T-helper 9 cell (primary cell): ENCODE measurements at regions not wholly inside any gene's neighbourhood (a gene's known extent, or its start where the extent isn't known, plus 50 kb on each side); places are given as distances from the start of the nearest gene placed in this dataset.

ENCODE experiments used
- DNase-seq: peaks from one replicate; pipeline ENCODE4 v3.0.0-alpha.2; 2020

DNA sequence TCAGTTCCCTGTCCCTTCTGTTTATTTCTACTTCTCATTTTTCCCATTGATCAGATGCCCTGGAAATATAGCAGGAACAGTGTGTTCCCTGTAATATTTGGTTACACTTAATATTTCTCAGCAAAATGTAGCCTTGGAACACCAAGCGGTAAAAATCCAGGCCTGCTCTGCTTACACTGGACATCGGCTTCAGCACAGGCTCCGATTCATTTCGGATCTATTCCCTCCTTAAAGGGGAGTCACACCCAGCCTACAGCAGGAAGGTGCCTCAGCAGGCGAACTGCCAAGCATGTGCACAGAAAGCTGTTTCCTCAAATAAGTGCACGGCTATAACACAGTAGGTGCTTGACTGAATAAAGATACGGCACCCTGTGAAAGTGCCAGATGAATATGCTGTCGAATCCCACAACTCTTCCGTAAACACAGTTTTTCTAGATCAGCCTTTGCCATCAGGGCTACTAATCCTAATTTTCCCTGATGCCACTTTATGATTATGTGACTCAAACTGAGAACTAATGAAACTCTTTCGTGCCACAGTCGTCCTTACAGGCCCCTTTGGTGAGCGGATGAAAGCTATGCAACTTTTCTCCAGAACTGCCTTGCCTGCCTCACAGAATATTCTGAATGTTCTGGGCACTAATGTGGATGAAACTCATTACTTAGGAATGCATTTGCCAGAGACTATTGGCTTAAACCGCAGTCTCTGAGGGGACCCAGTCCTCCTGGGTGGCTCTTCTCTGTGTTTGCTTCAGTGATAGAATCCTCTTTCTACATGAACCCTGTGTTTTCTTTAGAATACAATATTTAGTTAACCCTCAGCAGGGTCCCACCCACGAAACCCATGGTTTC is 275.5 kb upstream of the RUNX1 start:
- no peak for DNase-seq

DNA sequence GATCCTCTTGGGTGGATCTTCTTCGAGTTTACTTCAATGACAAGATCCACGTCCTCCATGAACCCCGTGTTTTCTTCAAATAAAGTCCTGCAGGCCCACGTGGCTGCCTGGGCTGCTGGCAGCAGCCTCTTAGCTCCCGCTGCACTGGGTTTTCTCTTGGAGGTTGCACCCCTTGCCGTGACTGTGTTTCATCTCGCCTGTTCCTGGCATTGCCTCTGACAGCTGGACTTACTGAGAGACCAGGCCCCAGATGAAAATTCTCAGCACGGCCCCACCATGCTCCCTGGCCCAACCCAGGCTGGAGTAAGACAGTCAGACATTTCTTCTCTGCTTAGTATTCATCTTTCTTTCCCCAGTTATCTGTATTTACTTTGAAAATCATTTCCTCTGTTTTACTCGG is 274.8 kb upstream of the RUNX1 start:
- no peak for DNase-seq

DNA sequence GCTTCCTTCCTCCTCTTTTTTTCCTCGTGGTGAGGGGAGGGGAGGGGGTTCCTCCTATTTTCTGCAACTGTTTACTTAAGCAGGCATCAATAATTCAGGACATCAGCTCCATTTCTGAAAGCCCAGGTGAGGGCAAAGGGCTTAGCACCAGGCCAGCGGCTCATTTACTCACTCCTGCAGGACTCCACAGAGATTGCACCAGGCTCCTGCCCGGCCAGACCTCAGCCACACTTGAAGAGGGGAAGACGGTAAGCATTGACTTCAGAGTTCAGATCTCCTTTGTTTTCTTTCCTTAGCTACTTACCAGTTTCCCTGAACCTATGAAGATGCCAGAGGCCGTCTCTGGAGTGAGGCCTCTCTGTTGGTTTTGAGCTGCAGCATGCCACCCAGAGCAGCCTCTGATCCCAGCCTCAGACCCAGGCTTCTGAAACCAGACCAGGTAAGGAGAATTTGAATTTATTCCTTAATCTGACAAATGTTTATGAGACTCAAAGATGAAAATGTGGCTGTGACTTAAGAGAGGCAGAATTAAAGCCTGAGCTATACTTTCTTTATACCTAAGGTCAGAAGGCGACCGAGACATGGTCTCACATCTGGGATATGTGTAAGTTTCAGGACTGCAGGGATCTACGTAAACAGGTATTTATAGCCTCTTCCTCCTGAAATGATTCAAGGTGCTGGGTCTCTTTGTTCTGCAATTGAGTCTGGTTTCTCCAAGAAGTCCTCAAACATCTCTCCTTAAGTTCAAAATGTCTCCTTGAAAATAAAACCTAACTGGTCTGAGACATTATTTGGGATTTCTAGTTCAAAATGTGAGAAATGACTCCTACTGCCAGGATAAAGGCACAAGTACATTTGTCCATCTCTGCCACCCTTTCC is 272.5 kb upstream of the RUNX1 start:
- no peak for DNase-seq

DNA sequence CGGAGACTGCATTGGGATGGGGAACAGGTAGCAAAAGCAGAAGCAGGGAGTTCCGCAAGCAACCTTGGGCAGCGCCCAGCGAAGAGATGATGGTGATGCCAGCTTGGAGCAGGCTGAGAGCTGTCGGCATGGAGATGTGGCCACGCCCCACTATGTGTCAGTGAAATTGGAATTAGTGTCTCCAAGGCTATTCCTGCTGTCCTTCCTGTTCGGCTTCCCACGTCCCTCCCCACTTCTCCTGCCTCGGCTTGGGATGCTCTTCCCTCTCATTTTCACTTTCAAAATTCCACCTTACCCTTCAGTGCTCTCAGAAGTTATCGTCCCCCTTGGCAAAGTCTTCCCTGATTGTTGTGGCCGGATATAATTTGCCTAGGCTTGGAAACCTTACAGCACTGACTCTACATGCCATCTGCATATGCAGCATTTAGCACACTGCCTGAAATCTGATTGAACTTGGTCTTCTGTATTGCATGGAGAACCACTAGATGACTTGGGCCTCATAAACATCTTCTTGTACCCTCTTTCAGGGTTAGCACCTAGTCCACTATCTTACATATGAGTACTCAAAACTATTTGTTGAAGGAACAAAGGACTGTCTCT is 270.7 kb upstream of the RUNX1 start:
- DNase-seq, result no peak

DNA sequence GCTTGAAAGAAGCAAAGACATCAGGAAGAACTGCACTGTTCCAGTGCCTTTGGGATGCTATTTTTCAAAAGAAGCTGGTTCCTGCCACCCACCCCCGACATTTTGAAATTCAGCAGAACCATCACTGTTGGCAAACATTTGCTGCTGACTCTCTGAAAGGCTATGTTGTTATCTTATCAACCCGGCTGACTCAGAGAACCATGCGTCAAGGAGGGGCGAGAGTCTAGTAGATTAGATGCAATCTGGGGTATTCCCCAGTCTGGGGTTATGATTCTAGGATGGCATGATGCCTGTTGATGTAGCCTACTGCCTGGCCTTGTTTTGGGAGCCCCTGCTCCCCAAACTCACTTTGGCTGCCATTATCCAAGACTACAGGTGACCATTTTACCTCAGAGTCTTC is 267.8 kb upstream of the RUNX1 start:
- DNase-seq, result no peak

- DNase-seq, result no peak
These were observed 267.4 kb upstream of the RUNX1 start for GRCh38 chr21:35316456-35316855.

DNA sequence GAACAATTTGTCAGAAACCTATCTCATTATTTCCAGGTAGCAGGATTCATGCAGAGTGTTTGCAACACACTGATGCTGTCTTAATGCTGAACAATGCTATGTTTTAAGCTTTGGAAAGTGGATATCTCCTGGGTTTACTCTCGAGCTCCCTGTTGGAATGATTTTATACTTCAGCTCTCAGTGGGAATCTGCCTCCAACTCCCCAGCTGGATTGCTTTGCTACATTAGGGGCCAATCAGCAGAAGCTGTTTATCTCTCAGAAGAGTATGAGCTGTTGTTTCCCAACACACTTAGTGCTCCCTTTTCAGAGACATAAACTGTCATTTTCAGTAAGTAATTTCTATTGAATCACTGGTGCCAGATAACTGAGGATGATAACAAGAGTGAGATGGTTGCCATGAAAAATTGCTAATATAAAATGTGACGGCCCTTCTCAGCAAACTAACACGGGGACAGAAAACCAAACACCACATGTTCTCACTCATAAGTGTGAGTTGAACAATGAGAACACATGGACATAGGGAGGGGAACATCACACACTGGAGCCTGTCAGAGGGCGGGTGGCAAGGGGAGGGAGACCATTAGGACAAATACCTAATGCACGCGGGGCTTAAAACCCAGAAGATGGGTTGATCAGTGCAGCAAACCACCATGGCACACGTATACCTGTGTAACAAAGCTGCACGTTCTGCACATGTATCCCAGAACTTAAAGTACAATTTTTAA is 265.9 kb upstream of the RUNX1 start:
- DNase-seq, result no peak

- DNase-seq, result no peak
These were observed 262.9 kb upstream of the RUNX1 start for GRCh38 chr21:35311985-35312384.

DNA sequence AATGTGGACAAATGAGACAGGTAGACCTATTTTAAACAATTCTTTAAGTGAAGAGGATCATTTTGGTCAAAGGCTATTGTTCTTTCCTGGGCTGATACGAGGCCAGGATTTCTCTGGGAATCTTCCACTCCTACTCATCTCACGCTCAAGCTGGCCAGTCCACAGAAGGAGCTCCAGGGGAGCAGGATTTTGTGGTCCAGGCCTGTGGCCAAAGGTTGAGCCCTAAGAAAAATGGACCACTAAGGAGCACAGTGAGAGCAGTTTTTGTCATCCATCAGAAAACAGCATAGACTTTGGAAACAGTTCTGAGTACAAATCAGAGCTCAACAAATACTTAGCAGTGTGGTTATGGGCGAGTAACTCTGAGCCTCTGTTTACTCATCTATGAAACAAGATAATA is 260.2 kb upstream of the RUNX1 start:
- no peak for DNase-seq

DNA sequence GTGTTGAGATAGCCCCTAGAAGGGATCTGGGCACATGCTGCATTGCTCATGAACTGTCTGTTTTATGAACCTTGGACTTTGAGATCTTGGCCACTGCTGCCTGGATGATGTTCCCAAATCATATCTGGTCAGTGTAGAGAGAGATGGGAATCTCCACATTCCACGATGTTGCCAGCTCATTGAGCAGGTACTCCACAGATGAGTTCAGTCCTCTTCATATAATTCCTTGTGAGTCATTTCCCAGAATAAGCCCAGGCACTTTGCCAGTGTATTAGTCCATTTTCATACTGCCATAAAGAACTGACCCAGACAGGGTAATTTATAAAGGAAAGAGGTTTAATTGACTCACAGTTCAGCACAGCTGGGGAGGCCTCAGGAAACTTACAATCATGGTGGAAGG is 254.0 kb upstream of the RUNX1 start:
- DNase-seq, result no peak

DNA sequence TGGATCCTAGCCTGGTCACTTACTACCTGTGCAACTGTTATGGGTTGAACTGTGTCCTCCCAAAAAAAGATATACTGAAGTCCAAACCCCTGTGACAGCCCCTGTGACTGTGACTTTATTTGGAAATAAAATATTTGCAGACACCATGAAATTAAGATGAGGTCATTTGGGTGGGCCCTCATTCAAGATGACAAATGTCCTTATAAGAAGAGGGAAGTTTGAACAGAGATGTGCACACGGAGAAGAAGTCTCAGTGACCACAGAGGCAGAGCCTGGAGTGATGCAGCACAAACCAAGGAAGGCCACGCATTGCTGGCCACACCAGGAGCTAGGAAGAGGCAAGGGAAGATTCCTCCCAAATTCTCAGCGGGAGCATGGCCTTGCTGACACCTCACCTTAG is 249.7 kb upstream of the RUNX1 start:
- no peak for DNase-seq

- no peak for DNase-seq
These were observed 248.6 kb upstream of the RUNX1 start for GRCh38 chr21:35297665-35298064.

GRCh38 chr21:35294231-35294898 is 245.3 kb upstream of the RUNX1 start:
- DNase-seq, result no peak

GRCh38 chr21:35291973-35292627 is 243.0 kb upstream of the RUNX1 start:
- no peak for DNase-seq

DNA sequence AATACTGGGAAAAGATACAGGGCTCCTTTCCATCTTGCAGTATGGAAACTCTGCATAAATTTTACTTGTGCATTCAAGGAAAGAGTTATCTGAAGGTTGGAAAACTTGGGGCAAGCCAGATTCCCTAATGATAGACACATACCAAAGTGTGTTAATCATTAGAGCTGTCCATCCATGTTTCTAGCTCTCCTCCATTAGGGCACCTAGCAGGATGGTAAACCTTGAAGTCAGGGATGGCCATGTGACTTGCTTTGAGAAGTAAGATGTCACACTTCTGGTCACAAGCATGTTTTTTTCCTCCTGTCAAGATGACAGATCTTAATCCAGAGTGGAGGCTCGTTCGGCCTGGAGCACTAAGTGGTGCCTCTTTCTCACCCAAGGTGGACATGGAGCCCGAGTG is 241.9 kb upstream of the RUNX1 start:
- no peak for DNase-seq

- no peak for DNase-seq
These were observed 239.1 kb upstream of the RUNX1 start for GRCh38 chr21:35288238-35288637.

DNA sequence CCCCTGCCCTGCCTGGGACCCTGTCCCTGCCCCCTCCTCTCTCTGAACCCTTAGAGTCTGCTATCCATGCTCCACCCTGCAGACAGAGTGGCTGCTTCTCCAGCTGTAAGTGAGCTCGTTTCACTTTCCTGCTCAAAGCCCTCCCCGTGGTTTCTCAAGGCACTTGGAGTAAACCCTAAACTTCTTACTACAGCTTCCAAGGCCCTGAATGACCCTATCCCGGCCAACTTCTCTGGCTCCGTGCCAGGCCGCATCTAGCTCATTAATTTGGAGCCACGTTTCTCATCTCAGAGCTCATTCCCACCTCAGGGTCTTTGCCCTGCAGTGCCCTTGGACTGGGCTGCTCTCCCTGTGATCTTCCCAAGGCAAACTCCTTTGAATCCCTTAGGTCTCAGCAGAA is 235.1 kb upstream of the RUNX1 start:
- DNase-seq, result no peak

DNA sequence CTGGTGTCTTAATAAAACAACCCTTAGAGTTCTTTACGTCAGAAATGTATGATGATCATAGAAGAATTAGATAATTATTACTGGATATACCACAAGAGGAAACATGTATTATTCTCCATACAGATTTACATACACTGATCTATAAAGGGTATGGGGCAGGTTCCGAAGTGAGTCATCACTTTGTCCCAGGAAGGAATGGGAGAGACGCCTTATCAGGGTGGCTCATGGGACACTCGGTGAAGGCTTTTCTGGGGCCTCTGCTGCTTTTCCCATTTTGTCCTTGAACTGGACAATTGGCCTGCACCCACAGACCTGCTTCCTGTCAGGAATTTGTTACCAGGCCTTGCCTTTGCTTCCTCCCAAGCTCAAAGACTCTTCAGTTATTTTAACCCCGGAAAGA is 233.8 kb upstream of the RUNX1 start:
- DNase-seq, result no peak

- no peak for DNase-seq
These were observed 232.9 kb upstream of the RUNX1 start for GRCh38 chr21:35281956-35282355.

GRCh38 chr21:35280231-35280630 is 231.1 kb upstream of the RUNX1 start:
- no peak for DNase-seq

DNA sequence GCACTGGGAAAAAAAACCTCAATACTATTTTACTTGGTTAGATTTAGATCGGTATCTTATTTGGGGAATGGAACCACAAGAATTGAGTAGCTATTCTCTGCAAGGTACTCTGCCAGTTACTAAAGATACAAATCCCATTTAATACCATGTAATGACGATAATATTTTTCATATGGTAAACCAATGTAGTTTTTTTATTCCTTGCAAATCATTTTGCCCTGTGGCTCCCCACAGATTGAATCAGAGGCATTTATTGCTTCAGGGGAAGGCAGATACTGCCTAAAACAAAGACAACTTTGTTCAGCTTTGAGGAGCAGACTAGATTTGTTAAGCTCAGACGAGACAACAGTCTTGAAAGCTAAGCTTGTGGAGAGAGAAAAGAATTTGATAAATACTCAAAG is 226.7 kb upstream of the RUNX1 start:
- DNase-seq, result no peak

- no peak for DNase-seq
These were observed 225.8 kb upstream of the RUNX1 start for GRCh38 chr21:35274923-35275322.
